ENCODE measurements at regions not wholly inside any gene's neighbourhood (a gene's known extent, or its start where the extent isn't known, plus 50 kb on each side); places are given as distances from the start of the nearest gene placed in this dataset.

- TF ChIP-seq CTCF (IDR thresholded peaks at IDR 0.05; ENCODE audit: low read length) (no peak), EZH2phosphoT487 (IDR thresholded peaks at IDR 0.05; ENCODE audit: low read length) (no peak)
Observed at GRCh38 chr5:136890431-136891148, 525.2 kb upstream of the TRPC7 start.
